ENCODE measurements at regions not wholly inside any gene's neighbourhood (a gene's known extent, or its start where the extent isn't known, plus 50 kb on each side); places are given as distances from the start of the nearest gene placed in this dataset.

DNA sequence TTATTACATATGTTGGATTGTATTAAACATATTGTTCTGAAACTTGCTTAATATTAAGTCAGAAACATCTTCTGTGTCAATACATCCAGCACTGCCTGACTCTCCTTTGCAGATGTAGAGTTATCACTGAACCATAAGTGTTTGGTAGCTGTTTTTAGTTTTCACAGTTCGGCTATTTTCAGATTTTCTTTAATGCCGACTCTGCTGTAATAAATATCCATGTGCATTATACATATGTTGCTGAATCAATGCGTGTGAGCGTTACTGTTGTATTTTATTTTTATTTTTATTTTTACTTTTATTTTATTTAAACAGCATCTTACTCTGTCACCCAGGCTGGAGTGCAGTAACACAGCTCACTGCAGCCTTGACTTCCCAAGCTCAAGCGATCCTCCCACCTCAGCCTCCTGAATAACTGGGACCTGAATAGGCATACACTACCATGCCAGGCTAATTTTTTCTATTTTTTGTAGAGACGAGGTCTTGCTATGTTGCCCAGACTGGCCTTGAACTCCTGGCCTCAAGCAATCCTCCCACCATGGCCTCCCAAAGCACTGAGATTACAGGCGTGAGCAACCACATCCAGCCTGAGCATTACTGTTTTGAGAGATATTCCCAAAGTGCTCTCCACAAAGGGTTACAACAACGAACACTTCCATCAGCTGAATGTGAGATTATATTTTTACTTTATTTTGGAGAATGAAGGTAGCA, 50.7 kb upstream of the NOCT start:
- DNase-seq (ENCODE audit: low spot score) = no peak

GRCh38 chr4:138963412-138963811, 52.2 kb upstream of the NOCT start:
- no peak for DNase-seq (ENCODE audit: low spot score)

DNA sequence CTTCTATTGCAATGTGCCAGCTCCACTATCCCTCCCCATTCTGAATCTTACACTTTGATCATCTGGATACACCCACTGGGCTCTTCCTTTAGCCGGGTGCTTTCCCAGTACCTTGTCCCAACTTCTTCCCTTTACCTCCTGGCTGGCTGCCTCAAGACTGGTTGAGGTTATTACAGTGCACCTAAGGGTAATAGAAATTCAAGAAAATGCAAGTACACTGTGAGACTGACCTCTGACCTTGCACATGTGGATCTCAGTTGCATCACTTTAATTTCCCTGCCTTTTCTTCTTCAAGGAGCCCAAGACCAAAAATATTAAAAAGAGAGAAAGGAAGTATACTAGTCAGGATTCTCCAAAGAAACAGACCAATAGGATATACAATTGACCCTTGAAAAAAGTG, 53.9 kb upstream of the NOCT start:
- no peak for DNase-seq (ENCODE audit: low spot score)

GRCh38 chr4:138961129-138961528, 54.5 kb upstream of the NOCT start:
- no peak for DNase-seq (ENCODE audit: low spot score)

GRCh38 chr4:138960175-138960710, 55.3 kb upstream of the NOCT start:
- DNase-seq (ENCODE audit: low spot score) = no peak

DNA sequence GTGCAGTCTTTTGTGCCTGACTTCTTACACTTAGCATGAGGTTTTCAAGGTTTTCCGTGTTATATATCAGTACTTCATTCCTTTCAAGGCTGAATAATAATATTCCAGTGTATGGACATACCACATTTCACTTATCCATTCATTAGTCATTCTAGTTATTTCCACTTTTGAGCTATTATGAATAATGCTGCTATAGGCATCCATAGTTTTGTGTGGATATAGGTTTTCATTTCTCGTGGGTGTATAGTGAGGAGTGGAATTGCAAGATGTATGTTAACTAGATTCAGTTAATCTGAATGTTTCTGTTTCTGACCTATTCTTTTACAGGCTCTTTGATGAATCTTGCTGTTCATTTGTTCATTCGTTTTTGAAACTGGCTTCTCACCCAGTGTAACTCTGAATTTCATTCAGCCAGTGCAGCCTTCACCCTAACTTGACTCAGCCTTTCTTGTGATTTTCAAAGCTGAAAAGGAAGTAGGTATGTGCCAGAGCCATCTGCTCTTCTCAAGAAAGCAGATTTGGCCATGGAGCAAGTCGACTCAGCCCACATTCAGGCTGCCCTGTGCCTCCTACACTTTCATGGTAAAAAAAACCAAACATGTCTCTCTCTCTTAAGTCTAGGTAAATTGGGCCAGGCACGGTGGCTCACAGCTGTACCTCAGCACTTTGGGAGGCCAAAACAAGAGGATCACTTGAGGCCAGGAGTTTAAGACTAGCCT, 56.3 kb upstream of the NOCT start:
- no peak for DNase-seq (ENCODE audit: low spot score)

DNA sequence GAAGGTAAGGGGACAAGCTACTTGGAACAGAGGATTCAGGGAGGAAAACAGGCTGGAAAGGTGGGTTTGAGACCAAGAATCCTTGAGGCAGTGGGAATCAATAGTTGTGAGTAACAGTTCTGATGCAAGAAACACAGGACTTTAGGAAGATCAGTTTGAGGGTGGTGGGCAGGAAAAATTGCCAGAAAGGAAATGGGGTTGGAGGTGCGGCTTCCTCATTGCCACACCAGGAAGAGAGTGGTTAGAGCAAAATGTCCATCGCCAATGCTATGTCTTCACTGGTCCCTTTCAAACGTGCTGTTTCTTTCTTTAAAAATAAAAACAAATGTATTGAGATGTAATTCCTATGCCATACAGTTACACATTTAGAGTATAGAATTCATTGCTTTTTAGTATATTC, 57.1 kb upstream of the NOCT start:
- no peak for DNase-seq (ENCODE audit: low spot score)

DNA sequence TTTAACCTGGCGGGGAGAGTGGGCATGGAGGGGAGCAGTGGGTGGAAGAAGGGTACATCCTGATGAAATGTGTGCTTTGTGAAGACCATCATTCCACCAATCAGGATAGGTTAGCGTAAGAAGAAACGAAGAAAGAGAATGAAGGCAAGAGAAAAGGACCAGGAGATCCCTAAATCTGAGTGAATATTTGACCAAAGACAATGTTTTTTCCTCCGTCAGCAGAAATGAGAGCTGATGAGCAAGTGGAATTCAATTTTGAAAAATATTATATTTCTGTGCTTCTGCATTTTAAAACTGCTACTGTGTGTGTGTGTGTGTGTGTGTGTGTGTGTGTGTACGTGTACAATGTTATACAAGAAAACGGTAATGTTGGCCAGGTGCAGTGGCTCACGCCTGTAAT, 58.3 kb upstream of the NOCT start:
- no peak for DNase-seq (ENCODE audit: low spot score)

DNA sequence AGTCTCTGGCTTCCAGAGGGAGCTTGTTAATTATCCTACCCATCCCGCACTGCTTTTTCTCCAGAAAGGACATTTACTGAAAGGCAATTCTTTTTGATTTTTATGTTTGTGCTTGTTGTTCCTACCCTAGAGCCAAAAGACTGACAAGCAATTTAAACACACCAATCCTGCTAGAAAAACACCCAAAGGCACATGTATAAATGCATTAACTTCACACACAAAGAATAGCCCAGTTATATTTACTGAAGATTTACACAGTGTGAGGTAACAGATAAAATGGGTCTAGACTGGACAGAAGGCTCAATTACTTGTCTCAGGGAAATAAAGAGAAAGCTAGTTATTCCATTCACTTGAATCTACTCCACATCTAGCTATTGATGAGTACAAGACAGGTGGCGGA, 61.2 kb upstream of the NOCT start:
- no peak for DNase-seq (ENCODE audit: low spot score)

DNA sequence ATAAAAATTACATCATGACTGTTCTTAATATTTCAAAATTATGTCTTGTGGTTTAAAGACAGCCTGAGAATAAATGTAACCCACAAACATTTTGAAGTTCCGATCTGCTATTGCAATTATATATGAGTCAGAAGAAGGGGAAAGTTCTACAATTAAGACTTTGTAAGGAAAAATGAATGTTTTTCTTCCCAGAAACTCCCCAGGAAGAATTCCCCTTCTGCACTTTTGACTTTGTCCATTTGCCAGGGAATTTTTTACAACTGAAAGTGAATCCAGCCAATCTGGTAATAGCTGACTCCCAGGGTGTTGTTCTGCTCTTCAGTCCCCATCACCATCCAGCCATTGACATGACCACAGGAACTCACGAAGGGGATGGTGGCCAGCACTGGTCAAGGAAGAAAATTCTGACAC, 61.6 kb upstream of the NOCT start:
- DNase-seq (ENCODE audit: low spot score) = no peak

DNA sequence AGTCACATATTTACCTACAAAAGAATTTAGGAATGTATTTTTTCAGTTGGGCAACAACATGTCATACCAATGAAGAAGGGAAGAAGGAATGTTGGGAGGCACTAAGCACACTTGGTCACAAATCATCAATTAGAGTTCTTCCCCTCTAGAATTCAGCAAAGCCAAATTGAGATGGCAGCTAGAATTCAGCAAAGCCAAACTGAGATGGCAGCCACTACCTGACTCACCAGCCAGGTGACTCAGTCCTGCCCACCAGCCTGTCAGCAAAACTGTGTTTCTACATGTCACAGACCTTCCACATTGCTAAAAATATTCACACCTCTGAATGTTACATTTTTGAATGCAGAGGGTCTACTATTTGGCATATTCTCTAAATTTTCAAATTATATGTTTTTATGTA, 63.2 kb upstream of the NOCT start:
- no peak for DNase-seq (ENCODE audit: low spot score)

DNA sequence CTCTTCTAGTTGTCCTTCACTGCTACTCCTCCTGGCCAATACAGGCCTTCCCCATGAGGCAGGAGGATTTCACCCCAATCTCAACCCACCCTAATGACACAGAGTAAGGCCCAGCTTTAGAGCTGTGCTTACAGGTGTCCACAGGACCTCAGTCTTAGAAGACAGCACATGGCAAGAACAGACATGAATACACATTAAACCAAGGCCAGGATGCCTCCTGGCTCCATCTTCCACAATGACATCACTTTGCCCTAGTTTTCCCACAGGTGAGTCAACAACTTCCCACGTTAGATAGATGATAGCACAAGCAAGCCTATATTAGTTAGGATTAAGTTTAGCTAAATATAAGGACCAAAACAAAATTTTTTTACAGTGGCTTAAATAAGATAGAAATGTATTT, 63.8 kb upstream of the NOCT start:
- DNase-seq (ENCODE audit: low spot score) = no peak

- no peak for DNase-seq (ENCODE audit: low spot score)
Measured at GRCh38 chr4:138949866-138950265, 65.7 kb upstream of the NOCT start.

DNA sequence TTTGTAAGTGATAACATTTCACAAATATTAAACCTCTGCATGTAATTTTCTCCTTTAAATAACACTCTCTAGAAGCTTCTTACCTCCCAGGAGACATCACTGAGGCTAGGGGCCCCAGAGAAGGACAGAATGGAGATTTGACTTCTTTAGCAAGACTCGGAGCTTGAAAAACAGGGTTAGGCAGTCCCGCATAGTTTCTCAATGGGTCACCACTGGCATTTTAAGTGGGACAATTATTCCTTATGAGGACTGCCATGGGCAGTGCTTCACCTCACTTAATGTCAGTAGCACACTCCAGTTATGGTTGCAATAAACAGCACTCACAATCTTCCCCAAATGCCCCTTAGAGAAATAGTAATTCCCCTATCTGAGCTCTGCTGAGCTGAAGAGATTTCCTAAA, 66.7 kb upstream of the NOCT start:
- DNase-seq (ENCODE audit: low spot score) = no peak

DNA sequence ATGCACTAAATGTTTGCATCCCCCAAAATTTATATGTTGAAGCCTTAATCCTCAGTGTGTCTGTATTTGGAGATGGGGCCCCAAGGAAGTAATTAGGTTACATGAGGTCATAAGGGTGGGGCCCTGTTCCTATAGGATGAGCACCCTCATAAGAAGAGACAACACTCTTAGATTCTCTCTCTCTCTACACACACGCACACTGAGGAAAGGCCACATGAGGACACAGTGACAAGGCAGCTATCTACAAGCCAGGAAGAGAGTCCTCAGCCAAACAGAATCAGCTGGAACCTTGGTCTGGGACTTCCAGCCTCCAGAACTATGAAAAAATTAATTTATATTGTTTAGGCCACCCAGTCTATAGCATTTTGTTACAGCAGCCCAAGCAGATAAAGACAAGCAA, 69.3 kb upstream of the NOCT start:
- DNase-seq (ENCODE audit: low spot score) = no peak

DNA sequence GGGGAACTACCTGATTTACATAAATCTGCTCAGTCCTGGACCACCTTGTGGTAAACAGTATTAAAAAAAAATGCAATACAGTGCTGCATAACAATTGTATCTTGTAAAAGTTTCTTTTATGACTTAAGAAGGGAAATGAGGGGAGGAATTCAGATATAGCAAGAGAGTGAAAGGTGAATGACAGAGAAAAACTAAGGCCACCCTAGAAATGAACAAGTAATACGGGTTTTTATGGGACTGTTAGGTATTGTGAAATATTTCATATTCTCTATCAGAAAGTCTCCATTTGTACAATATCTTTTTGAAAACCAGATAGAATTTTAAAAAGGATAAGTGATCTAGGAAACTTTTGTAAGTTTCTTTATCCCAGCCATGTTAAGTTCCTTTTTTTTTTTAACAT, 69.7 kb upstream of the NOCT start:
- DNase-seq (ENCODE audit: low spot score) = no peak

- no peak for DNase-seq (ENCODE audit: low spot score)
Measured at GRCh38 chr4:138945401-138945800, 70.2 kb upstream of the NOCT start.

DNA sequence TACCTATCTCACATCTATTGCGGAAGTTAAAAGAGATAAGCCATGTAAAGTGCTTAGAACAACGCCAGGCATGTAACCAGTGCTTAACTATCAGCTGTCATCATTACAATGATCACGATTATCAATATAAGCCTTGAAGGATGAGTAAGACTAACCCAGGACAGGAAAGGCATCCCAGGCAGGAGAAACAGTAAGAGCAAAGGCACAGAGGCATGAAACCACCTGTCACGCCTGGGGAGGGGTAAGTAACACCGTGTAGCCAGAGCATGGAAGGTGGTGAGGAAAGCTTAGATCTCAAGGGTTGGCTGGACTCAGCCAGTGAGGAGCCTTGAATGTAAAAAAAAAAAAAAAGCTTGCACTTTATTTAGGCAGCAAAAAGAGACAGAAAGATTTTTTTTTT, 71.7 kb upstream of the NOCT start:
- no peak for DNase-seq (ENCODE audit: low spot score)

DNA sequence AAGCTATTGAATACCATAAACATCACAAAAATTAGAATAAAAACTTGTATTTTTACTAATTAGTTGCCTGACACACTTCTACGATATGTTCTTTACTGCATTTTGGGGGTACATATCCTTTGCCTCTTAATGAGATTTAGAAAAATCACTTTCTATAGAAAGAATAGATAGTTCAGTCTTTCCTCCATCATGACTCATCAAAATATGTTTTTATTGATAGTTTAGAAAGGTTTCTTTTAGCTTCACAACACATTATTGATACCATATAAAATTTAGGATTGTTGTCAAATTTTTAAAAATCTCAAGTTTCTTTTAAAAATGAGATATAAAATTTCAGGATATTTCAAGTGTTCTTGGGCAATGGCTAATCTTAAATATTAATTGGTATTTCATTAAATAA, 74.5 kb upstream of the NOCT start:
- DNase-seq (ENCODE audit: low spot score) = no peak

DNA sequence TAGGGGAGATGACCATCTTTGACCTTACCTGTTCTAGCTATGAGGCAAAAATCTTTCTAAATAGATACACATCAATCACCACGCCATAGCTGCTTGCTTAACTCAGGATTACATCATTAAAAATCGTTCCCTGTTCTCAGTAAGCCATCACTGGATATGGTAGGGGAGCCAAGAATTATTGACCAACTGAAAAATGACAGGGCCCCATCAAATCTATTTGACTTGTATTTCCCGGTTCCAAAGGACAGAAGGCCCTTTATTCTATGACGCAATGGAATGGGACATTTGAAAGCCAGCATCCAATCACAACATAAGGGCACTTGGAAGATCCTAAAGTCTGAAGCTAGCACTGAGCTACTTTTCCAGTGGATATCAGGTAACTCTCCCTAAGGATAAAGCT, 75.6 kb upstream of the NOCT start:
- DNase-seq (ENCODE audit: low spot score) = no peak

DNA sequence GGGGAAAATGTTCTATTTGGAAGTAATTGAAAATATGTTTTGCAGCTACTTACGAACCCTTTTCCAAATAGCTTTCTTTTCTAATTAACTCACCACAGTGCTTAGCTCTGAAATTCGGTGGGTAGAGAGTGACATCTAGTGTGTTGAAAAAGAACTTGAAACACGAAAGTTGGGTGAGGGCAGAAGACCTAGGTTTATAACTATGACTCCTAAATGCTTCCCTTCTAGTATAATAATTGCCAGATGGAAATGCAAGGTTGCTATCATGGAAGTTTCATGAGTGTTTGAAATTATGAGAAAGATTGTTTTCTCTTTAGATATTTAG, 77.3 kb upstream of the NOCT start:
- DNase-seq (ENCODE audit: low spot score) = peak; percentile 40

- DNase-seq (ENCODE audit: low spot score) = no peak
Measured at GRCh38 chr4:138935135-138935807, 80.3 kb upstream of the NOCT start.

DNA sequence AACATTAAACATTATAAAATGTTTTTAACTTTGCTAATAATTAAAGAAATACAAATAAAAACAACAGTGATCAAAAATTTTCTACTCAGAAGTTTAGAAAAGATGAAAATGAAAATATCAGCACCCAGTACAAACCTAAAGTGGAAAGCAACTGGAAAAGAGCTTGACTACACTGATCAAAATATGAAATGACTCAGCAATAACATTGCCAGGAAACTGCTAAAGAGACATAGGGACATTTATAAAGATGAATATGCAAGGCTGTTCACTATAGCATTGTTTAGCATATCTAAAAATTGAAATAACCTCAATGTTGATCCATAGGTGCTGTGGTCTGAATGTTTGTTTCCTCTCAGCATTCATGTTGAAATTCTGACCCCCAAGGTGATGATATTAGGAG, 88.5 kb upstream of the NOCT start:
- no peak for DNase-seq (ENCODE audit: low spot score)
